C4-2B (cell line): ENCODE measurements at regions not wholly inside any gene's neighbourhood (a gene's known extent, or its start where the extent isn't known, plus 50 kb on each side); places are given as distances from the start of the nearest gene placed in this dataset.
A peak's percentile ranks its signal among the peaks of the same experiment; 100 is the strongest.

Source experiments
- H3K27ac ChIP-seq: fragments of 450-650 bp; 2 replicates; pipeline ENCODE4 v1.5.1; 2017
- CTCF ChIP-seq: fragments of 450-650 bp; conservative IDR thresholded peaks from 2 replicates; pipeline ENCODE4 v1.5.1; 2017; ENCODE audit warnings: mild to moderate bottlenecking
- ZFX ChIP-seq: fragments of 450-650 bp; IDR thresholded peaks from 2 replicates; pipeline ENCODE4 v1.6.1; 2017

- no peak overlapping the region for H3K27ac ChIP-seq
- TF ChIP-seq ZFX = no peak
Observed at GRCh38 chr11:134611537-134611936, 199.5 kb upstream of the B3GAT1 start.

DNA sequence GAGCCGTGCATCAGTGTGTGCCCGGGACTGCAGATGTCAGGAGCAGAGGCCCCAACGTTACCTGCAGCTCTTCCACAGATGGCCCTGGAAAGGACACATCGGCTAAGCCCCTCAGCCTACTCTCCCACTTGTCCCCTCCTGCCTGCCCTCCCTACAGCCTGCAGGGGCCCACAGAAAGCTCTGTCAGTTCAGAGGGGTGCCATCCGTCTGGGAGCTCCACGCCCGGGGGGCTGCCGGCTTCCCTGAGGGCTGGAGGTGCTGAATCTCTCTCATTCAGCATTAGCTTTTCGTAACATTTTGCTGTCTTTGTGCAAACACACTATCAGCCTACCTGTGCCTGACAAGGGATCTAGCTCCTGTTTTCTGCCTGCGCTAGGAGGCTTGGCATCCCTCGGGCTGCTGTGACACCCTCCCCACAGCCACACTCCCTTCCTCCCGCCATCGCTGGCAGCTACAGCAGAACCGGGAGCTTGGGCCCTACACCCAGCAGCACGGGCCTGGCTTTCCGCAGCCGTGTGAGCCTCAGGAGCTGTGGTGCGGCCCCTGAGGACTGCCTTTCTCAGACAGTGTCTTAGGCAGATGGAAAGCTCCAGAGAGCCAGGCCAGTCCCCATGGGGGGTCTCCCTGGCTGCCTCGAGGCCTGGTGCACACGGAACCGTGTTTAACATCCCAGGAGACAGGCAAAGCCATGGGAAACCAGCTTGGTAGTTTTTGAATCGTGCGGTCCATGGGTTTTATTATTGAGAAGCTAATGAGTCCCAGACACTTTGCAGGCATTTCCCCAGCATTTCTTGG, 198.3 kb upstream of the B3GAT1 start:
- TF ChIP-seq CTCF (no peak), ZFX (no peak)
- no peak overlapping the region for H3K27ac ChIP-seq

GRCh38 chr11:134609361-134610115, 197.5 kb upstream of the B3GAT1 start:
- H3K27ac ChIP-seq = no peak overlapping the region; the same call in 1 of the 2 replicates
- no peak for TF ChIP-seq CTCF
- TF ChIP-seq ZFX = no peak

- TF ChIP-seq CTCF = no peak
- TF ChIP-seq ZFX = no peak
- H3K27ac ChIP-seq = peak overlapping the region; percentile 61
Observed at GRCh38 chr11:134607963-134608750, 196.1 kb upstream of the B3GAT1 start.

DNA sequence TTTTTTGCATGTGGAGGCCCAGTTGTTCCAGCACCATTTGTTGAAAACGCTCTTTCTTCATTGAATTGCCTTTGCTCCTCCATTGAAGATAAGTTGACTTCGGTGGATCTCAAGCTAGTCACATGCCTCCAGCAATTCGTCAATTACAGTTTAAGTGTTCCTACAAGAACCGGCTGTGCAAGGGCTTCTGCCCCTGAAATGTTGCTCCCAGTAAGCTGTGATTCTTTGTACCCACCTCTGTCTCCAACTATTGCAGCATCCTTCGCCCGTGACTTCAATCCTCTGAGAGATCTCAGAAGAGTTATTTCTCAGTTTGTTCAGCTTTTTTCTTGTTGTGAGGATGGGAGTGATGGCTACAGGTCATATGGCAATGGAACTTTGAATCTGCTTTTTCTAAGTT, 194.2 kb upstream of the B3GAT1 start:
- H3K27ac ChIP-seq = no peak overlapping the region
- TF ChIP-seq ZFX (no peak), CTCF (no peak)

- no peak for TF ChIP-seq ZFX
- no peak for TF ChIP-seq CTCF
- H3K27ac ChIP-seq = no peak overlapping the region
Observed at GRCh38 chr11:134604886-134605285, 192.8 kb upstream of the B3GAT1 start.

DNA sequence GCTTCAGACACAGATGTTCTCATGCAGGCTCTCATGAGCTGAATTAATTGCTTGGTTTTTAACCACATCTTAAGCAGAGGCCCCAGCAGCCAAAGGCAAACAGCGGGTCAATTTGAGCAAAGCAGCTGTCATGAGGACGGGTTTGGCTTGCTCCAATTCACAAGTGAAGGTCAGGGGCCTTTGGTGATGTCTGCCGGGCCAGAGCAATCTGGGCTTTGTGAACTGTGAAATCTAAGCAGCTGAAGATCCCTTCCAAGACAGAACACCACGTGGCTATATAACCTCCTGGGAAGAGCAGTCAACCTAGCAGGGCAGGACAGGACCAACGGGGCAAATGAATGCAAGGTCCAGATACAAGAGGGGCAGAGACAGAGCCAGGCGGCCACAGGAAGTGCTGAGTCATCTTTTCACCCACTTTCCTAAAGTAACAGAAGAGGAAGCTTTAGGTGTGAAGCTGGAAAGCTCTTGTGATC, 187.3 kb upstream of the B3GAT1 start:
- no peak for TF ChIP-seq CTCF
- no peak for TF ChIP-seq ZFX
- no peak overlapping the region for H3K27ac ChIP-seq
